ENCODE measurements at regions not wholly inside any gene's neighbourhood (a gene's known extent, or its start where the extent isn't known, plus 50 kb on each side); places are given as distances from the start of the nearest gene placed in this dataset.
"Not testable (repeated sequence)": the region's sequence is repeated elsewhere in the genome, so short reads cannot be mapped to it uniquely, and the experiment has no call there.

- no peaks in the 10 kb centered on the region for H3K4me1 ChIP-seq (ENCODE audit: control insufficient read depth, insufficient read depth, low read length)
- no peak for DNase-seq (ENCODE audit: low read depth)
Measured at GRCh38 chr13:67916650-67917049, 686.5 kb upstream of the PCDH9 start.

GRCh38 chr13:67914535-67914934, 684.4 kb upstream of the PCDH9 start:
- no peaks in the 10 kb centered on the region for H3K4me1 ChIP-seq (ENCODE audit: control insufficient read depth, insufficient read depth, low read length)
- H3K4me3 ChIP-seq (ENCODE audit: low read length), result no peak overlapping the region
- no peaks in the 10 kb centered on the region for H3K9me3 ChIP-seq (ENCODE audit: control insufficient read depth, low read length)
- no peaks in the 10 kb centered on the region for H3K36me3 ChIP-seq (ENCODE audit: control insufficient read depth, insufficient read depth, low read length, severe bottlenecking)
- H3K27me3 ChIP-seq (replicated peaks; ENCODE audit: control insufficient read depth, insufficient read depth, low read length), result no peaks in the 10 kb centered on the region
- no peak overlapping the region for H3K9ac ChIP-seq (ENCODE audit: low read length)
- no peak for DNase-seq (ENCODE audit: low read depth)

More at GRCh38 chr13:67916650-67917049, 686.5 kb upstream of the PCDH9 start:
- peaks cover 3% of the 10 kb centered on the region for H3K9me3 ChIP-seq (ENCODE audit: control insufficient read depth, low read length)
- H3K36me3 ChIP-seq (ENCODE audit: control insufficient read depth, insufficient read depth, low read length, severe bottlenecking), result no peaks in the 10 kb centered on the region
- no peaks in the 10 kb centered on the region for H3K27me3 ChIP-seq (replicated peaks; ENCODE audit: control insufficient read depth, insufficient read depth, low read length)
- H3K4me3 ChIP-seq (ENCODE audit: low read length), result no peak overlapping the region
- H3K9ac ChIP-seq (ENCODE audit: low read length), result no peak overlapping the region

- H3K27me3 ChIP-seq (replicated peaks; ENCODE audit: control insufficient read depth, insufficient read depth, low read length); H3K9me3 ChIP-seq (ENCODE audit: control insufficient read depth, low read length); H3K4me1 ChIP-seq (ENCODE audit: control insufficient read depth, insufficient read depth, low read length); H3K4me3 ChIP-seq (ENCODE audit: low read length); DNase-seq (ENCODE audit: low read depth); H3K36me3 ChIP-seq (ENCODE audit: control insufficient read depth, insufficient read depth, low read length, severe bottlenecking); H3K9ac ChIP-seq (ENCODE audit: low read length): not testable (repeated sequence)
Measured at GRCh38 chr13:67902960-67903359, 672.8 kb upstream of the PCDH9 start.

GRCh38 chr13:67880916-67881315, 650.8 kb upstream of the PCDH9 start:
- H3K4me1 ChIP-seq (ENCODE audit: control insufficient read depth, insufficient read depth, low read length), result peaks cover 7% of the 10 kb centered on the region
- no peaks in the 10 kb centered on the region for H3K9me3 ChIP-seq (ENCODE audit: control insufficient read depth, low read length)
- H3K36me3 ChIP-seq (ENCODE audit: control insufficient read depth, insufficient read depth, low read length, severe bottlenecking), result no peaks in the 10 kb centered on the region
- H3K27me3 ChIP-seq (replicated peaks; ENCODE audit: control insufficient read depth, insufficient read depth, low read length), result no peaks in the 10 kb centered on the region
- no peak overlapping the region for H3K4me3 ChIP-seq (ENCODE audit: low read length)
- no peak overlapping the region for H3K9ac ChIP-seq (ENCODE audit: low read length)
- DNase-seq (ENCODE audit: low read depth), result peak; percentile 51

GRCh38 chr13:67878376-67878775, 648.2 kb upstream of the PCDH9 start:
- H3K4me1 ChIP-seq (ENCODE audit: control insufficient read depth, insufficient read depth, low read length), result peaks cover 7% of the 10 kb centered on the region
- H3K9ac ChIP-seq (ENCODE audit: low read length), result no peak overlapping the region
- H3K4me3 ChIP-seq (ENCODE audit: low read length), result no peak overlapping the region
- no peak for DNase-seq (ENCODE audit: low read depth)
- H3K27me3 ChIP-seq (replicated peaks; ENCODE audit: control insufficient read depth, insufficient read depth, low read length), result no peaks in the 10 kb centered on the region
- H3K36me3 ChIP-seq (ENCODE audit: control insufficient read depth, insufficient read depth, low read length, severe bottlenecking), result no peaks in the 10 kb centered on the region
- H3K9me3 ChIP-seq (ENCODE audit: control insufficient read depth, low read length), result no peaks in the 10 kb centered on the region

GRCh38 chr13:67877031-67877430, 646.9 kb upstream of the PCDH9 start:
- Histone ChIP-seq H3K36me3 (ENCODE audit: control insufficient read depth, insufficient read depth, low read length, severe bottlenecking) (no peaks in the 10 kb centered on the region), H3K4me3 (ENCODE audit: low read length) (no peak overlapping the region), H3K27me3 (replicated peaks; ENCODE audit: control insufficient read depth, insufficient read depth, low read length) (no peaks in the 10 kb centered on the region), H3K9me3 (ENCODE audit: control insufficient read depth, low read length) (no peaks in the 10 kb centered on the region), H3K9ac (ENCODE audit: low read length) (no peak overlapping the region), H3K4me1 (ENCODE audit: control insufficient read depth, insufficient read depth, low read length) (peaks cover 7% of the 10 kb centered on the region)
- no peak for DNase-seq (ENCODE audit: low read depth)

- H3K36me3 ChIP-seq (ENCODE audit: control insufficient read depth, insufficient read depth, low read length, severe bottlenecking), result no peaks in the 10 kb centered on the region
- no peaks in the 10 kb centered on the region for H3K27me3 ChIP-seq (replicated peaks; ENCODE audit: control insufficient read depth, insufficient read depth, low read length)
- DNase-seq (ENCODE audit: low read depth), result no peak
- H3K4me3 ChIP-seq (ENCODE audit: low read length), result no peak overlapping the region
- no peak overlapping the region for H3K9ac ChIP-seq (ENCODE audit: low read length)
- H3K9me3 ChIP-seq (ENCODE audit: control insufficient read depth, low read length), result peaks cover 42% of the 10 kb centered on the region
- H3K4me1 ChIP-seq (ENCODE audit: control insufficient read depth, insufficient read depth, low read length), result no peaks in the 10 kb centered on the region
Measured at GRCh38 chr13:67867206-67867605, 637.1 kb upstream of the PCDH9 start.

- H3K9me3 ChIP-seq (ENCODE audit: control insufficient read depth, low read length), result peaks cover 16% of the 10 kb centered on the region
- no peaks in the 10 kb centered on the region for H3K36me3 ChIP-seq (ENCODE audit: control insufficient read depth, insufficient read depth, low read length, severe bottlenecking)
- no peak overlapping the region for H3K4me3 ChIP-seq (ENCODE audit: low read length)
- no peak overlapping the region for H3K9ac ChIP-seq (ENCODE audit: low read length)
- H3K27me3 ChIP-seq (replicated peaks; ENCODE audit: control insufficient read depth, insufficient read depth, low read length), result no peaks in the 10 kb centered on the region
- no peak for DNase-seq (ENCODE audit: low read depth)
- H3K4me1 ChIP-seq (ENCODE audit: control insufficient read depth, insufficient read depth, low read length), result no peaks in the 10 kb centered on the region
Measured at GRCh38 chr13:67860315-67860714, 630.2 kb upstream of the PCDH9 start.

- Histone ChIP-seq H3K4me1 (ENCODE audit: control insufficient read depth, insufficient read depth, low read length) (no peaks in the 10 kb centered on the region), H3K36me3 (ENCODE audit: control insufficient read depth, insufficient read depth, low read length, severe bottlenecking) (no peaks in the 10 kb centered on the region), H3K4me3 (ENCODE audit: low read length) (no peak overlapping the region), H3K27me3 (replicated peaks; ENCODE audit: control insufficient read depth, insufficient read depth, low read length) (no peaks in the 10 kb centered on the region), H3K9me3 (ENCODE audit: control insufficient read depth, low read length) (peaks cover 14% of the 10 kb centered on the region), H3K9ac (ENCODE audit: low read length) (no peak overlapping the region)
- peak; percentile 16 for DNase-seq (ENCODE audit: low read depth)
Measured at GRCh38 chr13:67859904-67860303, 629.8 kb upstream of the PCDH9 start.

GRCh38 chr13:67857581-67858310, 627.6 kb upstream of the PCDH9 start:
- Histone ChIP-seq H3K4me1 (ENCODE audit: control insufficient read depth, insufficient read depth, low read length) (no peaks in the 10 kb centered on the region), H3K36me3 (ENCODE audit: control insufficient read depth, insufficient read depth, low read length, severe bottlenecking) (no peaks in the 10 kb centered on the region), H3K4me3 (ENCODE audit: low read length) (no peak overlapping the region), H3K9me3 (ENCODE audit: control insufficient read depth, low read length) (peaks cover 2% of the 10 kb centered on the region), H3K27me3 (replicated peaks; ENCODE audit: control insufficient read depth, insufficient read depth, low read length) (no peaks in the 10 kb centered on the region), H3K9ac (ENCODE audit: low read length) (no peak overlapping the region)
- DNase-seq (ENCODE audit: low read depth), result no peak

GRCh38 chr13:67856955-67857354, 626.8 kb upstream of the PCDH9 start:
- Histone ChIP-seq H3K4me3 (ENCODE audit: low read length) (no peak overlapping the region), H3K4me1 (ENCODE audit: control insufficient read depth, insufficient read depth, low read length) (no peaks in the 10 kb centered on the region), H3K9ac (ENCODE audit: low read length) (no peak overlapping the region), H3K27me3 (replicated peaks; ENCODE audit: control insufficient read depth, insufficient read depth, low read length) (no peaks in the 10 kb centered on the region), H3K36me3 (ENCODE audit: control insufficient read depth, insufficient read depth, low read length, severe bottlenecking) (no peaks in the 10 kb centered on the region), H3K9me3 (ENCODE audit: control insufficient read depth, low read length) (no peaks in the 10 kb centered on the region)
- DNase-seq (ENCODE audit: low read depth), result no peak

- H3K9me3 ChIP-seq (ENCODE audit: control insufficient read depth, low read length), result no peaks in the 10 kb centered on the region
- no peak for DNase-seq (ENCODE audit: low read depth)
- no peaks in the 10 kb centered on the region for H3K4me1 ChIP-seq (ENCODE audit: control insufficient read depth, insufficient read depth, low read length)
- no peaks in the 10 kb centered on the region for H3K36me3 ChIP-seq (ENCODE audit: control insufficient read depth, insufficient read depth, low read length, severe bottlenecking)
- no peaks in the 10 kb centered on the region for H3K27me3 ChIP-seq (replicated peaks; ENCODE audit: control insufficient read depth, insufficient read depth, low read length)
- no peak overlapping the region for H3K4me3 ChIP-seq (ENCODE audit: low read length)
- H3K9ac ChIP-seq (ENCODE audit: low read length), result no peak overlapping the region
Measured at GRCh38 chr13:67855741-67856238, 625.7 kb upstream of the PCDH9 start.
